ENCODE measurements at regions not wholly inside any gene's neighbourhood (a gene's known extent, or its start where the extent isn't known, plus 50 kb on each side); places are given as distances from the start of the nearest gene placed in this dataset.

GRCh38 chr5:15447209-15447608, 52.8 kb upstream of the FBXL7 start:
- DNase-seq = no peak

DNA sequence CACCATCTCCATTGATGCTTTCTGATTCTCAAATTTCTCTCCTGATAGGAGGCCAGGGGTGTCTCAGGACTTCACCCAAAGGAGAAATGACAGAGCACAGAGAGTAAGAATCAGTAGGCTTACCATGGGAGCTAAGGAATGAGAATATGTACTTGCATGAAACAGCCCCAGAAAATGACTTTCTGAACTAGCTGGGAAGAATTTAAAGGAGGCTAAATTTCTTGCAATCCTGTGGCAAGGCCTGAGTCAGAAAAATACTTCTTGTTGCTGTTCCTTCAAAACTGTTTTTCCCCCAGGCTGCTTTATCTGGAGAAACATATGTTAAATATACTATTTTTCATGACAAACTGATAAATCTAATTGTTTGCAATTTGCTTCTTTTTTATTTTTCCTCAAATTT, 53.4 kb upstream of the FBXL7 start:
- no peak for DNase-seq

DNA sequence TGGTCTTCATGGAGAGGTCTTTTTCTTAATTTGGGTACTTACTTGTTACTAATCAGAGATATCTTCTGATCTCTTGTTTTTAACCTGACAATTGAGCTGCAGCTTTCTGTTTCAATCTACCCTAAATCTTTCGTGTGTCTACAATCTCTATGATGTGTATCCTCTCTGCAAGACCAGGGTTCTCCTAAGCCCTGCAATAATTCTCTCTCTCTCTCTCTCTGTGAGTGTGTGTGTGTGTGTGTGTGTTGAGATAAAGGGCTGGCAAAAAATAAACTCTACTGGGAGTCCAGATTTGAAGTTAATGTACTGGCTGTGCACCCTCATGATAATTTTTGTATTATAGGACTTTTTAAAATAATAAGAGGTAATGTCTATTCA, 57.8 kb upstream of the FBXL7 start:
- DNase-seq = no peak

DNA sequence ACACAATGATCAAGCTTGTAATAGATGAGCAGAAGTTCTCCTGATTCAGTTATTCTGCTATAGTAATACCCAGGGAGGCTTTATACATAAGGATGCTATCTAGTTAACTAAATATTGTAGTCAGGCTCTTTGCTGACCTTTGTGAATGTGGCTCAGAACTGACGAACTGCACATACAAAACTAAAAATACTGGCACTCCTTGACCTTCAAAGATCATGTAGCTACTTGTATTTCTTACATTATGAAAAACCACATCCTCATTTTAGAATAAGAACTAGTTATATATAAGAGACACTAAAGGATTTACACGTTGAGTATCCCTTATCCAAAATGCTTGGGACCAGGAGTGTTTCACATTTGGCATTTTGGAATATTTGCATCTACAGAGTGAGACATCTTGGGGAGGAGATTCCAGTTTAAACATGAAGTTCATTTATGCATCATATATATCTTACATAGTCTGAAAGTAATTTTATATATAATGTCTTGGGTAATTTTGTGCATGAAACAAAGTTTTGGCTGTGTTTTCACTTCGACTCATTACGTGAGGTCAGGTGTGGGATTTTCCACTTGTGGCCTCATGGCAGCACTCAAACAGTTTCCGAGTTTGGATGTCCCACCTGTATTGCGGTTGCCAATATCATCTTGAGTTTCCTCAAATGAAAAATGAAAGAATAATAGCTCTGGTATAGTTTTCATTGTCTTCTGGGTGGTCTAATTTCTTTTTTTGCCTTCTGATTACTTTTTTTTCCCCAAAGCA, 58.4 kb upstream of the FBXL7 start:
- DNase-seq = no peak

DNA sequence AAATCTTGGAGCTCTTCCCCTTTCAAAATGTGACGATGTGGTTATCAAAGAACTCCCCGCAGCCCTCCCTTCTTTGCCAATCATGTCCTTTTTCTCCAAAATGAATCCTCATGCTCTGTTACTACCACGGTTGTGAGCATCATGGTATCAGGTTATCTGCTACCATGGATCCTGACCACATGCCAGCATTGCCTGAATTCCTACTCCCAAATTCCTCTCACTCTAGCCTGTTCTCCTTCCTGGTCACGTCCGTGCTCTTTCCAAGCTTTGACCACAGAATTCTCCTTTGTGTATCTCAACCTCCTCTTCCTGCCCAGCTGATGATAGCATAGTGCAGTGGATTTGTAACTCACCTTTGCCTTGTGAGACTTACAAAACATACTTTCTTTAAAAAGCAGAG, 59.5 kb upstream of the FBXL7 start:
- no peak for DNase-seq

DNA sequence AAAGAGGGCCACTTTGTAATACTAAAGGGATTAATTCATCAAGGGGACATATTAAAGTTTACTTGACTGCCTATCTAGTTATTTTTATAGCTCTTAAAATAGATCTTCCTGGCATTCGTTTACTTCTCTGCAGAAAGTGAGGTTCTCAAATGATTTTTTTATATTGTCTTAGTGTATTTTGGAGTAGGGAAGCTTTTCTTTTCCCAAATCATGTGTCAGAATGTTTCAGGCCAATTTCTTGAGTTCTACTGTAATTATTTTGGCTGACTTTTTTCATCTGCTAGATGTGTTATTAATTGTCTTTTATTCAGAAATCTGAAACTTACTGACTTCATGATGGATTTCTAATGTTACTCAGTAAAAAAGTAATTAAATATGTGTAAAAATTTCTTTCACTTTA, 60.2 kb upstream of the FBXL7 start:
- no peak for DNase-seq

DNA sequence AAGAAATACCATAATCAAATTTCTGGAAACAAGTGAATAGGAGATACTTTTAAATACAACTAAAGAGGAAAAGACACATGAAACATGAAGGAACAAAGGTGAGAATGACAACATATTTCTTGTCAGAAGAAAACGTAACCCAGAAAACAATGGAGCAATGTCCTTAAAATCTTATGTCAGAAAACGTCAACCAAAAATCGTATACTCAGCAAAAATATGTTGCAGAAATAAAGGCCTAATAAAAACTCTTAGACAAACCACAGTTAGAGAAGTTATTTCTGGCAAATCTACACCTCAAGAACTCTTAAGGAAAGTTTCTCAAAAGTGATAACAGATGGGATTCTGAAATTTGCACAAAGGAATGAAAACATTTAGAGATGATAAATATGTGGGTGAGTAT, 66.3 kb upstream of the FBXL7 start:
- no peak for DNase-seq

DNA sequence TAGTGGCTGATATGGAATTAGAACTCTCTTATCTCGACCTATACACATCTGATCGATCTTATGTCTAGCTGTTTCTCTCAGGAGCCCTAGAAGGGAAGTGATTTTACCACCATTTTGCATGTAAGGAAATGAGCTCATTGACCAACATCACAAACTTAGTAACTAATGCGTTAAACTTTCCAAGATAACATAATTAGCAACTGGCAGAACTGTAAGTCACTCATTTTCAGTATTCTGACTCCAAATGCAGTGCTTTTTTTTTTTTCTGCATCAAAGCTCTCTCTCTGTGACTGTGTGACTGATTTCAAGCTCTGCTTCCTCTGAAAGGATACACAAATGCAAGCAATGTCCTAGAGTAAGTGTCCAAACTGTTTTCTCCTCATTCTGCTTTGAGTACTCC, 68.1 kb upstream of the FBXL7 start:
- DNase-seq = no peak

DNA sequence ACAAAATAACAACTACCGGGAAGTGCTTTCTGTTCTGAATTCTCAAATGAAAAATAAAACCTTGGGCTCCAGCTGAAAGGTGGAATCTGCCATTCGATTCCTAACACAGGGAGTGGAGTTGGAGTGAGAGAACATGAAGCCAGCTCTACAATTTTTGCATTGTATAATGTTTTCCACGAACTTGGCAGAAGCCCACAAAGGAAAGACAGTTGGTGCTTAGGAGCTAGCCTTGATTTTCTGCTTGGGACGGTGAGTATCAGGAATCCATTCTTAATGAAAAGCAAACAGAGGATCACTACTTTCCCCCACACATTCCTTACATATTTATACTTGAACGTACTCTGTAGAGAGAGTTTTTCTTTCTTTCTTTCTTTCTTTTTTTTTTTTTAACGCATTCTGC, 74.2 kb upstream of the FBXL7 start:
- DNase-seq = no peak

GRCh38 chr5:15424769-15425168, 75.2 kb upstream of the FBXL7 start:
- DNase-seq = no peak

GRCh38 chr5:15421921-15422412, 78.0 kb upstream of the FBXL7 start:
- no peak for DNase-seq

- DNase-seq = no peak
Measured at GRCh38 chr5:15421381-15421780, 78.6 kb upstream of the FBXL7 start.

DNA sequence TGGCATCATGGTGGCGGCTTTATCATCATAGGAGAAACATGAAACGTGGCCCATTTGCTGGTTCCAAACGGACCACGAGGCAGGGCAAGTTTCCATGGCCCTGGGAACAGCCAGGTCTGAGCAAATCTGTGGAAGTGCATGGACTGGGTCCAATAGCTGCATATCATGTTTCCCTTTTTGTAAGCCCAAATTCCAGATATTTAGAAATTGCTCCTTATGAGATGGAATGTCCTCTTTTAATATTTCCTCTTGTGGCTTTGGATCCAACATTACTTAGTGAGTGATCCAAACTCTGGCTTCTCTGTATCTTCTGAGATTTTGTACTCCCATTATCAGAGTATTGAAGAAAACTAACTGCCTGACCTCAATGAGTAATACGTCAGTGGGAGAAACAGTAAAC, 79.8 kb upstream of the FBXL7 start:
- DNase-seq = no peak

- DNase-seq = no peak
Measured at GRCh38 chr5:15417156-15417555, 82.8 kb upstream of the FBXL7 start.

DNA sequence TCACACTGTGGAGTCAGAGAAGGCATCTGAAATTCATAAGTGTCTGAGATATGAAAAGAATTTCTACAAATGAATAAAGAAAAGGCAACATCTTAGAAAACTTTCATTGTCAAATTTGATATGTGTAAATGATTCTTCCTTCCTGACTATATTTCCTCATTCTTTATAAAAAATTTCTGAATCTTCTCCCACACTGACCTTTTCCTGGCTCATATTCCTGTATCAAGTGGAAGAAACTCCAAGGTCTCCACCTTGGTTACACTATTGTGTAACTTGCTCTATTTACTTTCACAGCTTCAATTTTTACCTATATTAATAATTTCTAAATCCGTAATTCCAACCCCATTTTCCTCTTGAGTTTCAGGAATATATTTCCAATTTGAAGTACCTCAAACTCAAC, 93.5 kb upstream of the FBXL7 start:
- no peak for DNase-seq

DNA sequence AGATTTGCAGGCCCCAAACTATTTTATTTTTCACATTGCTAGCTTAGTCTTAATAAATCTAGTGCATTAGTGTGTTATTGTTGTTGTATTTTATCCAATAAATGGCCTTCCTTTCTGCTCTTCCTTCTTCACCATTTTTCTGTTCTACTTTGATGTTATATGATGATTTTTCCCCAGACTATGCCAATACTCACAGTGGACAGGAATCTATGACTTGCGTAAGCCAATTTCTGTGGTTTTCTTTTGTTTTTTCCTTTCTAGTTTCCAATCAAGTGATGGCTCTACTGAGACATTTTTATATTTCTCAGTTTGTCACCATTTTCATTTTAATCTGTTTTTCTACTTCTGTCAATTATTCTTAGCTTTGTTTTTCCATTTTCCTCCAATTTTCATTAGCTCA, 106.8 kb upstream of the FBXL7 start:
- DNase-seq = no peak

DNA sequence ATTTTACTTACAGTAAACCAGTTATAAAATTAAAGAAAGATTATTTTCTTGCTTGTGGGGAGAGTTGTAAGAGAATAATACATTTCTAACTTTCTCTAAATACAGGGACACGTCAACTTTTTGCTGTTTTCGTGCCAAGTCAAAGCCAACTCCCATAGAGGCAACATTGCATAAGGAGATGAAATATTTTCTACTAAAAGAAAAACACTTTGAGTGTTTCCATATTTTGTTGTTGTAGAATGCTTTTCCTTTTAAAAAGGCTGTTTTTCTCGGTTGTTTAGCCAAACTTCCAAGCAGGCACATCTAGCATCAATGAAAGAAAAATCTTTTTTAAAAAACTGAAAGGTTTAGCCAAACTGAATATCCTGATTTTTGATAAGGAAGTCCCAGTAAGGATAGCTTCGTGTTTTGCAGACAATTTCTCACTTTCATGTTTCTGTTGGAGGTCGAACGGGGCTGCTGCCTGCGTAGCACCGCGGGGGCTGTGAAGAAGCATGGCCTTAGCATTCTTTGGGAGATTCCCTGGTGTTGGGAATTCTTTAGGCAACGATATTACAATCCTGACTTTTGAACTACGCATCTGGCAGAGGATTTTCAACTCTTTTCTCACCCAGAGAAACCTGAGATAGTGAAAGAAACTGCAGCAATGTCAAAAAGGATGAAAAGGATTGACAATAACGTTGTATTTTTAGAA, 108.1 kb upstream of the FBXL7 start:
- no peak for DNase-seq

- DNase-seq = no peak
Measured at GRCh38 chr5:15388866-15389265, 111.1 kb upstream of the FBXL7 start.

DNA sequence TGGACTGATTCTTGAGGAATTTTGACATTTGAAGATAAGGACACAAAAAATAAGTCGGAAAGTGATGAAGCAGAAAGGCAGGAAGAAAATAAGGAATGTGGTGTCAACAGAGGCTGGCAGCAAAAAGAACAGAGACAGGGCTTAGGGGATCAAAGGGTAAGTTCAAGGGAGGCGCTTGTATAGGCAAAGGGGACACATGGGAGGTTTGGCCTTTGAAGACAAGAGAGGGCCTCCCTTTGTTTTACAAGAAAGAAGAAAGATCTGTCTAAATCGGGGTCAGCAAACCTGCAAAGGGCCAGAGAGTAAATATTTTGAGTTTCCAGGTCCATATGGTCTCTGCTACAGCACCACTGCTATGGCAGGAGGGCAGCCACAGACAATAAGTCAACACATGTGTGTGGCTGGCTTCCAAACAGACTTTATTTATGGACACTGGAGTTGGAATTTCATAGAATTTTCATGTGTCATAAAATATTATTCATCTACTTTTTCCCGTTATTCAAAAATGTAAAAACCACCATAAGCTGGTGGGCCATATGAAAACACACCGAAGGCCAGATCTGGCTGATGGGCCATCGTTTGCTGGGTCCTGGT, 112.0 kb upstream of the FBXL7 start:
- no peak for DNase-seq

- no peak for DNase-seq
Measured at GRCh38 chr5:15386122-15386521, 113.9 kb upstream of the FBXL7 start.

DNA sequence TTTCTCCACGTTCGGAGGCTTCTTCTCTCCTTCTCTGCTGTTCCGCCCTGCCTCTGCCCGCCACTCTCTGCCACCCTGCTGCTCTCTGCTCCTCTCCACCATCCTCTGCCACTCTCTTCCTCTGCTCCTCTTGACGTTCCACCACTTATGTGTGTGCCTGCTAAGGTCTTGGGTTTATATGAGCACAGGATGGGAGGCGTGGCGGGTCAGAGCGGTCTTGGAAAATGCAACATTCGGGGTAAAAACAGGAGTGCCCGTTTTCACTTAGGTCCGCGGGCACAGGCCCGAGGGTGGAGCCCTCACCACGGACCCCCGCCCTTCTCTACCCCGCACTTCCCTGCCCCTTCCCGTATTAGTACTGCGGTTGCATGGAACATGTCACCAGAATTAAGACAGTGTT, 114.4 kb upstream of the FBXL7 start:
- no peak for DNase-seq

DNA sequence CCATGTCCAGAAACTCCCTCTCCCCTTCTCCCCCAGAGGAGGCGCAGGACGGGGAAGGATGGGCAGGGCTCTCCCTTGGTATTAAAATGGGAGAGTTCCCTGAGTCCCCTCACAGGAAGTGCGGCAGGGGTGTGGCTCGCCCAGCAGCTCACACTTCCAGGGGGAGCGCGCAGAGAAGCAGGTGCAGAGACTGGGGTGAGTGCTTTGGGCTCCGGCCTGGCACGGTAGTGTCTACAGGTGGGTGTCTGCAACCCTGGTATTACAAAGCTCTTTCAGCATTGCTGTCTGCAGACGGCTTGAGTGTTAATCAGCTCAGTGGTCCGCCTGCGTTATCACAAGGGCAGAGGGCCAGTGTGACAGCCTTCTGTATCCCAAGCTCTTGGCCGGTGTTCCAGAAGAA, 114.9 kb upstream of the FBXL7 start:
- no peak for DNase-seq

DNA sequence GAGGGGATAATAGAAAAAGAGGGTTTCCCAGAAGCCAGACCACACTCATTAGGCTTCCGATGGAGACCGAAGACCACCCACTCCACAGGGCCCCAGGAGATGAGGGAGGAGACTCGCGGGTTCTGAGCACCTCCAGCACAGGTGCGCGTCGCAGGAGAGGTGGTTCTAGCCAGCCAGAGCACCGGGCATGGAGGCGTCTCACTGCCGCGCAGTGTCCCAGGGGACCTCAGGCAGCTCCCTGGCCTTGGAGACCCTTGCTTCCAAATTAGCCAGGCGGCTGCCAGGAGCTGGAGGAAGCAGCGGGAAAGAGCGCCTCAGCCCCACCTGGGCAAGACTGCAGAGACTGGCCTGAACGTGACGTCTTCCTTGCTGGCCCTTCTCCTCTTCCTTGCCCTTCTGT, 115.4 kb upstream of the FBXL7 start:
- DNase-seq = no peak

- no peak for DNase-seq
Measured at GRCh38 chr5:15384176-15384575, 115.8 kb upstream of the FBXL7 start.
